ENCODE measurements at regions not wholly inside any gene's neighbourhood (a gene's known extent, or its start where the extent isn't known, plus 50 kb on each side); places are given as distances from the start of the nearest gene placed in this dataset.

- TF ChIP-seq CTCF (IDR thresholded peaks at IDR 0.05; ENCODE audit: low read depth, low read length), result no peak
- H3K9me3 ChIP-seq (ENCODE audit: low read depth), result no peaks in the 10 kb centered on the region
- H3K36me3 ChIP-seq, result no peaks in the 10 kb centered on the region
- no peak overlapping the region for H3K27ac ChIP-seq
- no peak overlapping the region for H3K4me3 ChIP-seq
- H3K4me1 ChIP-seq (ENCODE audit: low read depth), result no peaks in the 10 kb centered on the region
- H3K27me3 ChIP-seq, result no peaks in the 10 kb centered on the region
- DNase-seq (ENCODE audit: low read depth in 1 of 2, low spot score in 1 of 2), result no peak
Observed at GRCh38 chr10:130809761-130810515, 501.6 kb downstream of the TCERG1L start.

- no peak for DNase-seq (ENCODE audit: low read depth in 1 of 2, low spot score in 1 of 2)
- H3K4me3 ChIP-seq, result no peak overlapping the region
- H3K4me1 ChIP-seq (ENCODE audit: low read depth), result no peaks in the 10 kb centered on the region
- no peaks in the 10 kb centered on the region for H3K36me3 ChIP-seq
- H3K9me3 ChIP-seq (ENCODE audit: low read depth), result no peaks in the 10 kb centered on the region
- no peak for TF ChIP-seq CTCF (IDR thresholded peaks at IDR 0.05; ENCODE audit: low read depth, low read length)
- H3K27ac ChIP-seq, result no peak overlapping the region
- no peaks in the 10 kb centered on the region for H3K27me3 ChIP-seq
Observed at GRCh38 chr10:130810856-130811255, 500.7 kb downstream of the TCERG1L start.

- no peaks in the 10 kb centered on the region for H3K9me3 ChIP-seq (ENCODE audit: low read depth)
- no peak overlapping the region for H3K4me3 ChIP-seq
- H3K27me3 ChIP-seq, result no peaks in the 10 kb centered on the region
- no peak for TF ChIP-seq CTCF (IDR thresholded peaks at IDR 0.05; ENCODE audit: low read depth, low read length)
- DNase-seq (ENCODE audit: low read depth in 1 of 2, low spot score in 1 of 2), result no peak
- H3K27ac ChIP-seq, result no peak overlapping the region
- H3K36me3 ChIP-seq, result no peaks in the 10 kb centered on the region
- no peaks in the 10 kb centered on the region for H3K4me1 ChIP-seq (ENCODE audit: low read depth)
Observed at GRCh38 chr10:130812381-130813148, 499.0 kb downstream of the TCERG1L start.

GRCh38 chr10:130814610-130815009, 496.9 kb downstream of the TCERG1L start:
- Histone ChIP-seq H3K9me3 (ENCODE audit: low read depth) (no peaks in the 10 kb centered on the region), H3K27me3 (no peaks in the 10 kb centered on the region), H3K4me3 (no peak overlapping the region), H3K36me3 (no peaks in the 10 kb centered on the region), H3K27ac (no peak overlapping the region), H3K4me1 (ENCODE audit: low read depth) (no peaks in the 10 kb centered on the region)
- DNase-seq (ENCODE audit: low read depth in 1 of 2, low spot score in 1 of 2), result no peak
- no peak for TF ChIP-seq CTCF (IDR thresholded peaks at IDR 0.05; ENCODE audit: low read depth, low read length)

GRCh38 chr10:130816116-130816901, 495.2 kb downstream of the TCERG1L start:
- Histone ChIP-seq H3K4me3 (no peak overlapping the region), H3K27me3 (no peaks in the 10 kb centered on the region), H3K9me3 (ENCODE audit: low read depth) (no peaks in the 10 kb centered on the region), H3K4me1 (ENCODE audit: low read depth) (no peaks in the 10 kb centered on the region), H3K27ac (no peak overlapping the region), H3K36me3 (no peaks in the 10 kb centered on the region)
- no peak for TF ChIP-seq CTCF (IDR thresholded peaks at IDR 0.05; ENCODE audit: low read depth, low read length)
- no peak for DNase-seq (ENCODE audit: low read depth in 1 of 2, low spot score in 1 of 2)
